ENCODE measurements at regions not wholly inside any gene's neighbourhood (a gene's known extent, or its start where the extent isn't known, plus 50 kb on each side); places are given as distances from the start of the nearest gene placed in this dataset.
"Not testable (repeated sequence)": the region's sequence is repeated elsewhere in the genome, so short reads cannot be mapped to it uniquely, and the experiment has no call there.

DNA sequence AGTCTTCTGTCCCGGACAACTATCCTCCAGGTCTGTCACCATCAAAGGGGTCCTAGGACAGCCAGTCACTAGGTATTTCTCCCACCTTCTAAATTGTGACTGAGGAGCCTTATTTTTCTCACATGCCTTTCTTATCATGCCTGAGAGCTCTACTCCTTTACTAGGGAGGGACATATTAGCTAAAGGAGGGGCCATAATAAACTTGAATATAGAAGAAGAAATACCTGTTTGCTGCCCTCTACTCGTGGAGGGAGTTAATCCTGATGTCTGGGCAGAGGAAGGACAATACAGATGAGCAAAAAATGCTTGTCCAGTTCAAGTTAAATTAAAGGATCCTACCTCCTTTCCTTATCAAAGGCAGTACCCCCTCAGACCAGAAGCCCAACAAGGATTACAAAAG lies 145.8 kb upstream of the ATF7IP start:
- TF ChIP-seq, protein P1, sequence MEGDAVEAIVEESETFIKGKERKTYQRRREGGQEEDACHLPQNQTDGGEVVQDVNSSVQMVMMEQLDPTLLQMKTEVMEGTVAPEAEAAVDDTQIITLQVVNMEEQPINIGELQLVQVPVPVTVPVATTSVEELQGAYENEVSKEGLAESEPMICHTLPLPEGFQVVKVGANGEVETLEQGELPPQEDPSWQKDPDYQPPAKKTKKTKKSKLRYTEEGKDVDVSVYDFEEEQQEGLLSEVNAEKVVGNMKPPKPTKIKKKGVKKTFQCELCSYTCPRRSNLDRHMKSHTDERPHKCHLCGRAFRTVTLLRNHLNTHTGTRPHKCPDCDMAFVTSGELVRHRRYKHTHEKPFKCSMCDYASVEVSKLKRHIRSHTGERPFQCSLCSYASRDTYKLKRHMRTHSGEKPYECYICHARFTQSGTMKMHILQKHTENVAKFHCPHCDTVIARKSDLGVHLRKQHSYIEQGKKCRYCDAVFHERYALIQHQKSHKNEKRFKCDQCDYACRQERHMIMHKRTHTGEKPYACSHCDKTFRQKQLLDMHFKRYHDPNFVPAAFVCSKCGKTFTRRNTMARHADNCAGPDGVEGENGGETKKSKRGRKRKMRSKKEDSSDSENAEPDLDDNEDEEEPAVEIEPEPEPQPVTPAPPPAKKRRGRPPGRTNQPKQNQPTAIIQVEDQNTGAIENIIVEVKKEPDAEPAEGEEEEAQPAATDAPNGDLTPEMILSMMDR (IDR thresholded peaks at IDR 0.05), result not testable (repeated sequence)
- not testable (repeated sequence) for TF ChIP-seq POLR2A (IDR thresholded peaks at IDR 0.05)

All from Peyer's patch (tissue), 4 donors.